ENCODE measurements at regions not wholly inside any gene's neighbourhood (a gene's known extent, or its start where the extent isn't known, plus 50 kb on each side); places are given as distances from the start of the nearest gene placed in this dataset.
"Not testable (repeated sequence)": the region's sequence is repeated elsewhere in the genome, so short reads cannot be mapped to it uniquely, and the experiment has no call there.

DNA sequence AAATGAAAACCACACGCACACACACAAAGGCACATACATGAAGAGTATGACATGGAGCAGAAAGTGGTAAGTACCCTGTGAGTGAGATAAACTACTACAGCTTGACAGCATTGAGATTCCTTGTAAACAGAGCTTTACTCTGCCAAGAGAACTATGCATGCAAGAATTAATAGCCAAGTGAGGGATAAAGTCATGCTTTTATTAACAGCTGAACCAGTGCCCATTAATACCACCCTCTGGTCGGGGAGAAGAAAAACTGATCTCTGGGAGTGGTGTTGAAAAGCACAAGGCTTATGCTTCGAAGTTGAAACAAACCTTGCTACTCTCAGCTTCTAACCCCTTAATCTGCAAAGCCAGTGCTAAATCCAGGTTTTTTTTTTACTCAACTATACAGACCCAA is 95.9 kb upstream of the C1QTNF7 start:
- H3K27me3 ChIP-seq: no peaks in the 10 kb centered on the region
- no peak overlapping the region for H3K27ac ChIP-seq
- no peak overlapping the region for H3K4me3 ChIP-seq
- H3K4me1 ChIP-seq: no peaks in the 10 kb centered on the region
- in situ Hi-C loops (cut with MboI; ENCODE audit: low sequenced_read_pairs in 4 of 4): no loop called here
- no peaks in the 10 kb centered on the region for H3K36me3 ChIP-seq
- no peak for TF ChIP-seq POLR2A (IDR thresholded peaks at IDR 0.05)
- DNase-seq (no peak), ATAC-seq (no peak)
- no peaks in the 10 kb centered on the region for H3K9me3 ChIP-seq
- intact Hi-C loops (cut with DNase I; ENCODE audit: low total_unique reads): no loop called here

DNA sequence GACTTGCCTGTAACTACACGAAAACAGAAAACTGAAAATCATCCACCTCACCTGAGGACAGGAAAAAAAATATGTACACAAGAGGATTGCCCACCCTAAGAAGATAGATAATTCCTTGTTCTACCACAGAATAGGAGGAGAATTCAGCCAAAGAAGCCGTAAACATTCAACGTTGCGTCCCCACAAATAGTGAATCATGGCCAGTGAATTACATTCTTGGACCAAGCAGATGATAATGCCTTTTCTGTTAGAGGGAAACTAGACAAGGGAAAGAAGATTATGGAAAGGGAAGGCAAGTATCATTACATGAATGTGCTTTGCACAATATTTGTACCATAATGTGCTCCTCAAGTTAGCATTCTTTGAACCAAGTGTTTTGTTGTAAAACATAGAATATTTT is 95.5 kb upstream of the C1QTNF7 start:
- H3K27ac ChIP-seq: no peak overlapping the region
- in situ Hi-C loops (cut with MboI; ENCODE audit: low sequenced_read_pairs in 4 of 4) (no loop called here), intact Hi-C loops (cut with DNase I; ENCODE audit: low total_unique reads) (no loop called here)
- no peaks in the 10 kb centered on the region for H3K27me3 ChIP-seq
- DNase-seq (no peak), ATAC-seq (no peak)
- no peak overlapping the region for H3K4me3 ChIP-seq
- H3K36me3 ChIP-seq: no peaks in the 10 kb centered on the region
- no peaks in the 10 kb centered on the region for H3K9me3 ChIP-seq
- H3K4me1 ChIP-seq: no peaks in the 10 kb centered on the region
- TF ChIP-seq POLR2A (IDR thresholded peaks at IDR 0.05): no peak
- TF ChIP-seq, protein P1, sequence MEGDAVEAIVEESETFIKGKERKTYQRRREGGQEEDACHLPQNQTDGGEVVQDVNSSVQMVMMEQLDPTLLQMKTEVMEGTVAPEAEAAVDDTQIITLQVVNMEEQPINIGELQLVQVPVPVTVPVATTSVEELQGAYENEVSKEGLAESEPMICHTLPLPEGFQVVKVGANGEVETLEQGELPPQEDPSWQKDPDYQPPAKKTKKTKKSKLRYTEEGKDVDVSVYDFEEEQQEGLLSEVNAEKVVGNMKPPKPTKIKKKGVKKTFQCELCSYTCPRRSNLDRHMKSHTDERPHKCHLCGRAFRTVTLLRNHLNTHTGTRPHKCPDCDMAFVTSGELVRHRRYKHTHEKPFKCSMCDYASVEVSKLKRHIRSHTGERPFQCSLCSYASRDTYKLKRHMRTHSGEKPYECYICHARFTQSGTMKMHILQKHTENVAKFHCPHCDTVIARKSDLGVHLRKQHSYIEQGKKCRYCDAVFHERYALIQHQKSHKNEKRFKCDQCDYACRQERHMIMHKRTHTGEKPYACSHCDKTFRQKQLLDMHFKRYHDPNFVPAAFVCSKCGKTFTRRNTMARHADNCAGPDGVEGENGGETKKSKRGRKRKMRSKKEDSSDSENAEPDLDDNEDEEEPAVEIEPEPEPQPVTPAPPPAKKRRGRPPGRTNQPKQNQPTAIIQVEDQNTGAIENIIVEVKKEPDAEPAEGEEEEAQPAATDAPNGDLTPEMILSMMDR (IDR thresholded peaks at IDR 0.05 in 4 of 5, conservative IDR thresholded peaks at IDR 0.05 in 1 of 5): no peak

DNA sequence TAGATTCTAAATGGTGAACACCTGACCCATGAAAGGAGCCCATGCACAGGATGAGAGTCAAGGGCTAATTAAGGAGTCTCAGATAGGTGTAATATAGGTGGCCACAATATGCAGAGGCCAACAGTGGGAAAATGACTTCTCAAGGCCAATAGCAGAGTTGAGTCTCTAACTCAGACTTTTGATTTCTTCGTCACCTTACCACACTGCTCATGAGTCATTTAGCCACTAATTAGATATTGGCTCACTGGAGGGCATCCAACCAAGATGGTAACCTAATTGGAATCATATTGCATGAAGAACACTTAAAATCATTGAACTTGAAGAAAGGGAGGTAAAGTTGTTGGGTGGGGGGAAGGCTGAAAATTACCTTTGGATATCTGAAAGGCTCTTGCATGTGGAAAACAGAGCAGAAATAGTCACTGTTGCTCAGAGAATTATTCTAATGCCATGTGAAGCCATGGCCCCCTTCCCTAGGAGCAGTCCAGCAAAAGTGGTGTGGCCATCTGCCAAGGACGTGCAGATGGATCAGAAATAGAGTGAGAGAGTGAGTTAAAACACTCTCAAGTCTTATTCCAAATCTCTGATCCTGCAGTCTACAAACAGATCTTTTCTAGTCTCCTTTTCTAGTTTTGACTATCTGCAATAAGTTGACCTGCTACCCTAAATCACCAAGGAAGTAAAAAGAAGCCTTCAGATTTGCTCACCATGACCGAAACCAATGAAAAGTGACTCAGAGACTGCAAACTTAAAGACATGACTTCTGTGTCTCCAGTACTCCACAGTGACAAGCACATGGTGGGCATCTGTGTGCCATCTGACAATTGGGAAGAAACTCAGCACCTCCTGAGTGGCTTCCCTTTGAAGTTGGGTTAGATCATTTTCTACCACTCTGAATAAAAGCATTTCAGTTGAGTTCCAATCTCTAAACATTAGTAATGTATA is 93.9 kb upstream of the C1QTNF7 start:
- intact Hi-C loops (cut with DNase I; ENCODE audit: low total_unique reads) (no loop called here), in situ Hi-C loops (cut with MboI; ENCODE audit: low sequenced_read_pairs in 4 of 4) (no loop called here)
- Histone ChIP-seq H3K4me1 (no peaks in the 10 kb centered on the region), H3K36me3 (no peaks in the 10 kb centered on the region), H3K4me3 (no peak overlapping the region), H3K27ac (no peak overlapping the region), H3K9me3 (no peaks in the 10 kb centered on the region), H3K27me3 (no peaks in the 10 kb centered on the region)
- TF ChIP-seq, protein P1 (IDR thresholded peaks at IDR 0.05 in 4 of 5, conservative IDR thresholded peaks at IDR 0.05 in 1 of 5): no peak
- TF ChIP-seq POLR2A (IDR thresholded peaks at IDR 0.05): no peak
- ATAC-seq: no peak
- DNase-seq: no peak

DNA sequence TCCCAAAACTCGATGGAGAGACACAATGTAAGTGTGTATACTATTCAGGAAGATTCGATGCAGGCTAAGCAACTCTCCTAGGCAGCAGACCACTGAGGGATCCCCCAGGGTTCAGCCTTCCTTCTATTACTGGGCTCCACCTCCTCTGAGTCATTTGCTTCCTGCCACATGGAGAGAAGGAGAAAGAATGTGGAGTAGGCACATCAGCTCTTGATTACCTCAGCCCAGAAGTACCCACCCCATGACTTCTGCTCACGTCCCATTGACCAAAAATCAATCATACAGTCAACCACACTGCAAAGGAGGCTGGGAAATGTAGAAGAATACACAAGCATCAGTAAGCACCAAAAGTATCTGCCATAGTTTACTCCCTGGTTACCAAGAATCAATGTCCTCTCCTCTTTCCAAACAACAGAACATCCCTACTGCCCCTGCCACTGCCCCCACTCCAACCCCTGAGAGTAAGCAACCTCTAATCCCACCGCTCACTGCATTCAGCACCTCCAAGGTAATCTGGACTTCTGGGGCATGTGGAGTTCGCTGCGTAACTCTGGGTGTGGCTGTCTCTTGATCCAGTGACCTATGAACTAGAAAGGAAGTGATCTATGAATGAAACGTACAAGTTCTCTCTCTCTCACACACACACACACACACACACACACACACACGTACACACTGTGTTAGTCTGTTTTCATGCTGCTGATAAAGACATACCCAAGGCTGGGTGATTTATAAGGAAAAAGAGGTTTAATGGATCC is 91.2 kb upstream of the C1QTNF7 start:
- Histone ChIP-seq H3K27ac (no peak overlapping the region), H3K36me3 (no peaks in the 10 kb centered on the region), H3K9me3 (no peaks in the 10 kb centered on the region), H3K27me3 (no peaks in the 10 kb centered on the region), H3K4me1 (no peaks in the 10 kb centered on the region), H3K4me3 (no peak overlapping the region)
- in situ Hi-C loops (cut with MboI; ENCODE audit: low sequenced_read_pairs in 4 of 4) (no loop called here), intact Hi-C loops (cut with DNase I; ENCODE audit: low total_unique reads) (no loop called here)
- no peak for TF ChIP-seq POLR2A (IDR thresholded peaks at IDR 0.05)
- TF ChIP-seq, protein P1 (IDR thresholded peaks at IDR 0.05 in 4 of 5, conservative IDR thresholded peaks at IDR 0.05 in 1 of 5): no peak
- ATAC-seq (no peak), DNase-seq (no peak)

DNA sequence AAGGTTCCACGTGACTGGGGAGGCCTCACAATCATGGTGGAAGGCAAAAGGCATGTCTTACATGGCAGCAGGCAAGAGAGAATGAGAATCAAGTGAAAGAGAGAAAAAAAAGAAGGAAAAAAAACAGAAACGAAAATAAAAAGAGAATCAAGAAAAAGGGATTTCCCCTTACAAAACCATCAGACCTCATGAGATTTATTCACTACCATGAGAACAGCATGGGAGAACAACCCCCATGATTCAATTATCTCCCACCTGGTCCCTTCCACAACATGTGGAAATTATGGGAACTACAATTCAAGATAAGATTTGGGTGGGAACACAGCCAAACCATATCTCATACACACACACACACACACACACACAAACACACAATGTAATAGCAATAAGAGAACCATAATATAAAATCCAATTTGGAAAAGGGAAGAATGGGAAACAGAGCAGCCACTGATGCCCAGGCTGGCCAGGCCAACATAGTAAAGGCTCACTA is 90.6 kb upstream of the C1QTNF7 start:
- intact Hi-C loops (cut with DNase I; ENCODE audit: low total_unique reads); ATAC-seq; H3K4me1 ChIP-seq; H3K27me3 ChIP-seq; H3K27ac ChIP-seq; H3K4me3 ChIP-seq; DNase-seq; in situ Hi-C loops (cut with MboI; ENCODE audit: low sequenced_read_pairs in 4 of 4); H3K9me3 ChIP-seq; H3K36me3 ChIP-seq: not testable (repeated sequence)

Data from gastrocnemius medialis (tissue), 4 donors.